ENCODE measurements at regions not wholly inside any gene's neighbourhood (a gene's known extent, or its start where the extent isn't known, plus 50 kb on each side); places are given as distances from the start of the nearest gene placed in this dataset.

- no peak overlapping the region for H3K27ac ChIP-seq
- intact Hi-C loops (cut with DNase I): no loop called here
- TF ChIP-seq CTCF (IDR thresholded peaks at IDR 0.05) (no peak), POLR2A (IDR thresholded peaks at IDR 0.05) (no peak)
- no peaks in the 10 kb centered on the region for H3K27me3 ChIP-seq
- peaks cover 1% of the 10 kb centered on the region for H3K4me1 ChIP-seq (ENCODE audit: insufficient read depth)
- no peaks in the 10 kb centered on the region for H3K9me3 ChIP-seq
- no peak for DNase-seq
- 83 to 88% (median 86%) methylated on average over 5 of the region's 5 CpGs for WGBS, 3 donors
- no peaks in the 10 kb centered on the region for H3K36me3 ChIP-seq
- H3K4me3 ChIP-seq: no peak overlapping the region
Observed at GRCh38 chr10:28467615-28468014, 65.3 kb upstream of the WAC start.

GRCh38 chr10:28468707-28469483 is 64.0 kb upstream of the WAC start:
- no peak for TF ChIP-seq EP300 (IDR thresholded peaks at IDR 0.05)
- TF ChIP-seq CTCF (IDR thresholded peaks at IDR 0.05): no peak
- no peak for TF ChIP-seq POLR2A (IDR thresholded peaks at IDR 0.05)
- no peaks in the 10 kb centered on the region for H3K36me3 ChIP-seq
- 80 to 82% (median 80%) methylated on average over 10 of the region's 10 CpGs for WGBS, 3 donors
- H3K27ac ChIP-seq: no peak overlapping the region
- no peak for DNase-seq
- H3K4me3 ChIP-seq: no peak overlapping the region
- no peaks in the 10 kb centered on the region for H3K27me3 ChIP-seq
- peaks cover 1% of the 10 kb centered on the region for H3K4me1 ChIP-seq (ENCODE audit: insufficient read depth)
- intact Hi-C loops (cut with DNase I): no loop called here
- no peaks in the 10 kb centered on the region for H3K9me3 ChIP-seq

GRCh38 chr10:28470873-28471651 is 61.9 kb upstream of the WAC start:
- Histone ChIP-seq H3K4me1 (ENCODE audit: insufficient read depth) (peaks cover 1% of the 10 kb centered on the region), H3K9me3 (no peaks in the 10 kb centered on the region), H3K36me3 (no peaks in the 10 kb centered on the region), H3K4me3 (no peak overlapping the region), H3K27ac (no peak overlapping the region), H3K27me3 (no peaks in the 10 kb centered on the region)
- no peak for TF ChIP-seq POLR2A (IDR thresholded peaks at IDR 0.05)
- TF ChIP-seq EP300 (IDR thresholded peaks at IDR 0.05): no peak
- TF ChIP-seq CTCF (IDR thresholded peaks at IDR 0.05): no peak
- no peak for DNase-seq
- intact Hi-C loops (cut with DNase I): no loop called here
- WGBS, 3 donors: 17 to 33% (median 22%) methylated on average over 12 of the region's 12 CpGs

- Histone ChIP-seq H3K27me3 (no peaks in the 10 kb centered on the region), H3K9me3 (no peaks in the 10 kb centered on the region), H3K27ac (no peak overlapping the region), H3K4me3 (no peak overlapping the region), H3K36me3 (no peaks in the 10 kb centered on the region), H3K4me1 (ENCODE audit: insufficient read depth) (peaks cover 1% of the 10 kb centered on the region)
- intact Hi-C loops (cut with DNase I): no loop called here
- 66 to 79% (median 68%) methylated on average over 6 of the region's 6 CpGs for WGBS, 3 donors
- no peak for DNase-seq
- TF ChIP-seq POLR2A (IDR thresholded peaks at IDR 0.05) (no peak), EP300 (IDR thresholded peaks at IDR 0.05) (no peak), CTCF (IDR thresholded peaks at IDR 0.05) (no peak)
Observed at GRCh38 chr10:28471652-28472050, 61.3 kb upstream of the WAC start.

Measured in ovary (tissue), 7 donors.